Inferior parietal cortex (tissue), 1 donor: ENCODE measurements at regions not wholly inside any gene's neighbourhood (a gene's known extent, or its start where the extent isn't known, plus 50 kb on each side); places are given as distances from the start of the nearest gene placed in this dataset.

ENCODE experiments used
- DNase-seq: peaks from one replicate; pipeline ENCODE4 v3.0.0-alpha.2; 2016; ENCODE audit errors: extremely low spot score

DNA sequence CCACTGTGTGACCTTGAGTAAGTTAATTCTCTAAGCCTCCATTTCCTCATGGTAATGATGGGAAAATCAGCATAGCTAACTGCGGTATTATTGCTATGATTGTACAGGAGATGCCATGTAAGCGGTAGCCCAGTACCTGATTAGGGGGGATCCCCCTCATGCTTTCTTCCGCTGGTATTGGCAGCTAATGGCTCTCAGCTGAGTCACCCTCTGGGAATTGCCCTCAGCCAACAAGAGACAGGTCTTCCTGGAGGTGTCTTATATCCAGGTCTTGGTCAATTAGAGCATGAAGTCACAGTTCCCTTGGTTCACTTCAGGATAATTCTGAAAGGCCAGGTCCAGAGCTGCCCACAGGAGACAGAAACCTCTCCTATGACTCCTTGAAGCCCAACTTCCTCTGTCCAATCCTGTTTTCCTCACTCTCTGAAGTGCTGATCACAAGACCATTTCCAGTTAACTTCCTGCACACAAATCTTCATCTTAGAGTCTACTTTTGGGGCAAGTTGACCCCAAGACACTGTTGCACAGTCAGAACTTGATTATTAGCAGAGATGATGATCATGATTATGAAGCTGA is 724.7 kb upstream of the ZNF385D start:
- no peak for DNase-seq

DNA sequence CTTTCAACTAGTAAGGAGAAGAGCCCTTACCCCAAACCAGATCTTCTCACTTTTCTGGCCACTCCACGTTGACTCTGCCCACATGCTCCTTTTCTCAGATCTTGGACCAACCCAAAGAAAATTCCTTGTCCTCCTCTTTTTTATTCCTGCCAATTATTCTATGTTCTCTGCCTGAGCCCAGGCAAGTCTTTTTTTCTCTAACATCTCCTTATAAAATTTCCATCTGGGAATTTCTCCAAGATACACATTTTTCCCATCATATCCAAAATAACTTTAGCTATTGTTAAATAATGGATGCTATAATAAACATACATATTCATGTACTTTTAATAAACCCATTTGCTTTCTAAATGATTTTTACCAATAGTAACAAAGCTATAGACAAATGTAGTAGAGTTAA is 726.0 kb upstream of the ZNF385D start:
- no peak for DNase-seq

DNA sequence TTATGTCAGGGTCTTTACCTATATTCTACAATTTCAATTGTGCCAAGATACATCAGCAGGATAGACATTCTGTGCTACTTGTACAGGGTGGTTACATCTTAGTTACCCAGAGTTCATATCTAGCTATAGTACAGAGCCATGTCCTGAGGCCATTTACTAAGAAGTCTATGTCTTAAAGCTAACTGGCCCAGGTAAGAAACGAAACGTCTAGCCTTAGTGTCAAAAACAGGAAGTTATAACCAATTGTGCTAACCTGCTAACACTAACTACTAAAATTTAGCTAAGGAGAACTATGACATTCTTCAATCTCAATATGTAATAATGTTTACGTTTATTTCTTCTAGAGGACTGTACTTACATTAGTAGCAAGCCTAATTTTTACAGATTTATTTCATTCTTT is 717.2 kb upstream of the UBE2E2 start:
- no peak for DNase-seq

DNA sequence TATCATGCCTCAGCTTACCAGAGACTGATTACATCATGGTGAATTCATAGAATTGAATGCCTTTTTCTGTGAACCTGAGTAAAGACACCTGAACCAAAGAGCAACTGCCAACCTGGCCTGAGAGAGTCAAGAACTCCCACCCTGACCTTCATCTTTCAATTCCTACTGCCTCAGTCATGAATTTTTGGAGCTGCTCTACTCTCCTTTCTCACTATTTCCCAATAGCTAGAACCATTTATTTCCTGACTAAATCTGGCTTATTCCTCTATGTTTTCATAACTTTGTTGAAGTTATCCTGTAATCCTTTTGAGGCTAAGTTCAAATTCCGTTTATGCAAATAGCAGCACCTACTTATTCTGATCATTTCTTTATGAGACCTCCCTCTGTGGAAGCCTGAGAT is 712.4 kb upstream of the UBE2E2 start:
- DNase-seq = no peak

DNA sequence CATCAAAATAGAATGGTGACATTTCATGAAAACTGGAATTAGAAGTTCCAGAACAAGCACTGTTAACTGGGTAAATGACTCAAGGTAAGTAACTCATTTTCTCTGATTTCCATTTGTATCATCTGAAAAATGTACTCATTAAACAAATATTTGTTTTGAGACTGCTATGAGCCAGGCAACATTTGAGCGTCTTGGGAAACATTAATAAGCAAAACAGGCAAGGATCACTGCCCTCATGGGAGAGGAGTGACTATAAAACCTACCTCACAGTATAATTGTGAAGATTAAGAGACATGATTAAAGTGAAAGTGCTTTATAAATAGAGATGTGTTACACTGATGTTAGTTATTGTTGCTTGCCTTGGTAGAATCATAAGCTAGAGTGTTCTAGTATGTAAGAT is 711.8 kb upstream of the UBE2E2 start:
- DNase-seq = no peak

DNA sequence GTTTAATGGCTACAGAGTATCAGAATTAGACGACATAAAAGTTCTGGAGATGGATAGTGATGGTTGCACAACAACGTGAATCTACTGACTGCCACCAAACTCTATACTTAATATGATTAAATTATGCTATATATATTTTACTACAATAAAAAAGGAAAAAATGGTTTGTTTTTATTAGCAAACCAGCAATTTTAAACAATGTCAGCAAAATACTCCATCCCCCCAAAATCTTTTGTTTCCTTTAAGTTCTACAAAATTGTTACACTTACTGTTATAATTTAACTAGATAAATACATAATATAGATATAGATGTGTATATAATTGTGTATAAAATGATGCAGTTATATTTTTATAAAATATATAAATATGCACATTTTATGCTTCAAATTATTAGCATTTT is 710.8 kb upstream of the UBE2E2 start:
- no peak for DNase-seq

DNA sequence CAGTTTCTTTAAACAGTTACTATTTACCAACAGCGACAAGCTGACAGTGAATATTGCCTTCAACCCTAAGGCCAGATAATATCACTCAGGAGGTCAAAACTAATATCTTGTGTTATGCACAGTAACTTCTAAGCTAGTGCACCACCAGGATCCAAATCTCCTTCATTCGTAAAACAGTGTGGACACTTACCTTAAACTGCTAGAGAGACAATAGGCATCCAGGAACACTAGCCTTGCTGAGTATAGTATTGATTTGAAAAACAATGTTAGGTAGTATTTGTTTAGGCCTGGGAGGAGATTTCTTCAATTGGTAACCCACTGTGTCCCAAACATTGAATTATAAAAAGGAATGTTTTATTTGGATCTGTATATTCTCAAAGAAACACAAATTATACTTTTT is 707.9 kb upstream of the UBE2E2 start:
- DNase-seq = no peak

DNA sequence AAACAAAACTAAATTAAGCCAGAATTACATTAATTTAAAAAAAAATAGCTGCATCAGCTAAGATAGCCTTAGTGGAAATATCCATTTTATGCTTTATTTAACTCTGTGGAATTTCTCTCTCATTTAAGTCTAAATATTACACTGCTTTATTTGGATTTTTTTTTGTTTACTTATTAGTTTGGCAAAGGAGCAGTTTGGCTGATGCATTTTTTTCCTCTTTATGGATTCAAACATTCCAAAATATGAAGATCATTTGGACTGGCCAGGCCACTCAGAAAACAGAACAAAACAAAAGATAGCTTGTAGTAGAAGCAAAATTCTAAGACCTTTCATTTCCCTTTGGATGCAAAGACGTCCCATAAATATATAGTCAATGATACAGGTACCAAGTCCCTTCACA is 707.3 kb upstream of the UBE2E2 start:
- no peak for DNase-seq

DNA sequence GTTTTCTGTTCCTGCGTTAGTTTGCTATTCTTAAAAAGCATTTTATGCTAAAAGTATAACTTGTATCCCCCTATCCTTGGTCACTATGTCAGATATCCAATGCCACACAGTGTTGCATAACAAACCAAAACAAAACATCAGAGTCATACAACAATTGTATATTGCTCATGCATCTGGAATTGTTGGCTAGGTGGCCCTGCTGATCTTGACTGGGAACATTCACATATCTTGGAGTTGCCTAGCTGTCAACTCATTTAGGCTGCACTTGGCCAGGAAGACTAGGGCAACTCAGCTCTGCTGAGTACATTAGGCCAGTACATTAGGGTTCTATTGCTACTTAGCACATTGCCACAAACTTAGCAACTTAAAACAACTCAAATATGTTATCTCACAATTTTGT is 706.5 kb upstream of the UBE2E2 start:
- no peak for DNase-seq

DNA sequence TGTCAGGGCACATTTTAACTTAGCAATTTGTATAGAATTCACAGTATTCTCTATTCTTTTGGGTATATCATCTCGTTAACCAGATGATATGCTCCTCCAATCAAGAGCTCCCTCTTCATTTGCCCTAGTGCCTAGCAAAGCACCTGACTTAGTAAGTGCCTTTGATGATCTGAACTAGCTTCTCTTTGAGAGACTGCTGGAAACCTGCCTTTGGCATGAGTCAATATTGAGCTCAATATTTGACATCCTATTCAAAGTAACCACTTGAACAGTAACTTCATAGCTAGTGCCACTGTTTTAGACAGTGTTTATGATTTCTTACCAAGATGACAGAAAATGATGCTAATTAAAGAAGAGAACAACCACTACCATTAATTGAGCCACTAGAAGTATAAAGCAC is 696.3 kb upstream of the UBE2E2 start:
- DNase-seq = no peak

DNA sequence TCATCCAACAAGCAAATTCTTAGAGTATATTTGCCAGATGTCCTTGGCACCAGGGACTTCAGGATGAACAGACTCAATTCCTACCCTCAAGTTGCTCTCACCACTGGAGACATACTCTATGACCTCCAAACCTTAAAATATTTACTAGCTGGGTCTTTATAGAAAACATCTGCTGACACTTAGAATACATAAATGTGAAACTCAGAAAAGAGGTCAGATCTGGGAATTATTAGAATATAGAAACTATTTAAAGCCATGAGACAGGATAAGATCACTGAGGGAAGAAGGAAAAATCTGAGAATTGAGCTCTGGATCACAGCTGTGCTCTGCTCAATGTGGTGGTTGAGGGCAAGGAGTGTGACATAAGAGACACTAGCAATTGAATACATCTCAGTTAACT is 695.4 kb upstream of the UBE2E2 start:
- no peak for DNase-seq

DNA sequence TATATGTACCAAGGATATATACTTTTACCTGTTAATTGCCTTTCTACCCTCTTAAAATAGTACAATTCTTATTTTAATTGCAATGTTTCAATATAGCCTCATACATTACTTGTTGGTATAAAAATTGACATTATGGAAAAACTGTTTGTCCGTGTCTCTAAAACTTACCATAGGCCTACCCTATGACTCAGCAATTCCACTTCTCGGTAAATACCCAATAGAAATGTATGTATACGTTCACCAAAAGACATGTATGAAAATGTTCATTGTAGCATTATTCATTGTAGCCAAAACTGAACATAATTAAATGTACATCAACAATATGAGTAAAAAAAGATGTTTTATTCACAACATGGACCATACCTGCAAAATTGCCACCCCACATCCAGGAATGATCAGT is 679.2 kb upstream of the UBE2E2 start:
- DNase-seq = no peak

DNA sequence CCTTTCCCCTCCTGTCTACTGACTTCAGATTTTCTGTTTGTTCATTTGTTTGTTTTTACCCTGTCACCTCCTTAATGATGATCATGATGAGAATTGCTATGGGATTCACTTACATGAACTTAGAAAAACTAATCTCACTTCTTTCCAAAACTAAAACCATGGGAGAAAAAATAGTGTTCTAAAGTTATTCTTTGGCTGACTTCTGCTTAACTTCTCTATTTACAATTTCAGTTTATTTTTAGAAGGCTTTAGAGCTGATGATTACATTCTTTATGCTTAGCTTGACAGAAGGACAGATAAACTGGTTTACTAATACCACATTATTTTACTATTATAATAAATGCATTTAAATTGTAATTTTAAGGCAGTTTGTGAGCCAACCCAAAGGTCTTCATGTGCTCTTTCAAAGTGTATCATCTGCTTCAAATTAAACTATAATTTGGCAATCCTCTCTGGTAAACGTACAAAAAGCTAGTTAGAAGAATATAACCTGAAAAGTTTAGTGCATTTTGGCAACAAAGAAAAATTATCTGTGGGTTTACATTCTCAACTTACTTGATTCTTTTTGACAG is 676.8 kb upstream of the UBE2E2 start:
- no peak for DNase-seq

DNA sequence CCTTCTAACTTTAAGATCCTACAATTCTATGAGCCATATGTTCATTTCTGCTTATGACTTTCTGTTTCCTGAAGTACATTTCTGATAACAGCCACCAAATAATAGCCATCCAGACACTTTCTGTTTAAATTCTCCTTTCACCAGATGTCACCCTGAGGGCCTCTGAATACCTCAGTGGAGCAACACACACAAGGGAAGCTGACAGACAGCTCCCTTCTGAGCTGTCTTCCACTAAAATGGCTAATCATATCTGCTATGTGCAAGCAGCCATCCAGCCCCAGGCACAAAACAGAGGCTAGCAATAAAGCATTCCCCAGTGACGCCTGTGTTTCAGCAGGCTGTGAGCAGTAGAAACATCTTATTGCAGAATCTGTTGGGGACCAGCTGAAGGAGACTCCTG is 666.6 kb upstream of the UBE2E2 start:
- DNase-seq = no peak

DNA sequence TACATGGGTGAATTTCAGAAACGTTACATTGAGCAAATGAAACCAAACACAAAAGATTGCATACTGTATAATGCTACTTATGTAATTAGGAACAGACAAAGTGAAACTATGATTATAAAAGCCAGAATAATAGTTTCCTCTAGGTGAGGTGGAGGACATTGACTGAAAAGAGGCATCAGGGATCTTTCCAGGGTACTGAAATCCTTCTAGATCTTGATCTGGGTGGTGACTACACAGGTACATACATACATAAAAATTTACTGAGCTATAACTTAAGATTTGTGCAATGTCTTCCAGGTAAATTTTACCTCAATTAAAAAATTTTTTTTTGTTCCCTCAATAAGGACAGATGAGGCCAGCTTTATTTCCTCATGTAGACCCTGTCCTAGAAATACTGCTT is 665.6 kb upstream of the UBE2E2 start:
- DNase-seq = no peak

DNA sequence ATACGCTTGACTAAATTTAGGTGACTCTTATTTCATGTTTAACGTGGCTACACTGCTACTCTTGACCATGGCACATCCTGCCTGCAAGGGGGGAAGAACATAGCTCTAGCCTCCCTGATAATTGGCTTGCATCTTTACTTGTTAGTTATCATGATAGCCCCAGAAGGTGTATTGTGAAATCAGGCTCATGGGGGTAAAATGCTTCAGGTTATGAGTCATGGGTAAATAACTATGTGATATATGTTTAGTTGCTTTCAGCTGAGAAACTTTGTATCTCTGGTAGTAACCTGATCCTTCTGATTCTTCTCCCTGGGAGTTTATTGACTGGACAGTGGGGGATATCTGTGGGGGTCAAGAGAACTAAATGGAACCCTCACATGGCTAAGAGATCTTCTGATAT is 660.8 kb upstream of the UBE2E2 start:
- no peak for DNase-seq

DNA sequence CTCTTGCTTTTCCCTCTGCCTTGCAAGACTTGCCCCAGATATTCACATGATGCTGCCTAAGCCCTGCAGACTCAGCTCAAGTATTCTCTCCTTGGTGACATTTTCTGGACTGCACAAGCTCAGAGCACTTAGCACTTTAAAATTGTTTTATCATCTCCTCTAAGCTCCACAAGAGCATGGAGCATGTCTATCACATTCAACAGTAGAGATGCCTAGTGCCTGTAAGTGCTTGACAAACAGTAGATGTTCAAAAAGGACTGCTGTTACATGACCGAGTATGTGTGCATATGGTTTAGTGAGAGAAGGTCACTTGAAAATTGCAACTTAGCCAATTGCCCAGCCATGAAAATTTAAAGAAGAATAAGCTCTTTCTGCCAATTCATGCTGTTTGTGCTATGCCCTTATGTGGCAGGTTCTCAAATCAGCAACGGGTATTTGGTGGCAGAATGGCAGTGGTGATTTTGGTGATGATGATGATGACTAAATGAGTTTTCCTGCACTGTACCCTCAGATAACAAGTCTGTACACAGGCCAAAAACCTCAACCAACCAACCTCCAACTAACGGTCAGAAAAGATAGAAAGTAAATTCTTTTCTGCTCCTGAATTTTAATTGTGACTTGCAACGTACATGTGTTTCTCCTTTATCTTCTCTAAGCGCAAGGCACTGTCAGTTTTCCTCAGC is 647.2 kb upstream of the UBE2E2 start:
- DNase-seq = no peak

DNA sequence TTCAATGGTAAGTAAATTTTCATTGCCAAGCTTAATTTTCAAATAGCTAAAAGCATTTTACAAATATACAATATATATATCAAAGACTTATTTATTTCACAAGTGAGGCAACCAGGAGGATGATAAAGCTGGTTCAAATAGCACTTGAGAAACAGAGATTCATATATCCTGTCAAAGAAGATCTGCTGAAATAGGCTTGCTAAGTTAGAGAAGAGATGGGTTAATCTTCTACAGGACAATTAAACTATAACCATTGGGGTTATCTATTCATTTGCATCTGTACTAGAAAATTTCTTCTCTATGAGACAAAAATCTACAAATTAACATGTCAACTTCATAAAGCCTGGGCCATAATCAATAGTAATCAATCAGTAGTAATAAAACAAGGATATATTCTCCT is 637.7 kb upstream of the UBE2E2 start:
- DNase-seq = no peak

DNA sequence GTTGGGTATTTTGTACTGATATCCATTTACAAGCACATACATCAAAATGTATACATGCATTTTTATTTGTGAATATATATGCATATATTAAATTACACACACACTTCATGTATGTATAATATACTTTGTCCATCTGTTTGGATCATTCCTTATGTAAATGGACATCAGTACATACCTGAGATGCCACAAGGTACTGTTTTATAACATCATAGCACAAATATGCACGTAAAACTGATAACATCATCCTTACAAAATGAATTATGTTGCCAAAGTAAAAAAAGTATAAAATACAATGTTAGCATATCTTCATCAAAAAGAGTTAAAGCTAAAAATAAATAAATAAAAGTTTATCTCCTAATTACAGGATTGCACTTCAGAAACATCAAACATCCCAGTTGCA is 634.8 kb upstream of the UBE2E2 start:
- DNase-seq = no peak

DNA sequence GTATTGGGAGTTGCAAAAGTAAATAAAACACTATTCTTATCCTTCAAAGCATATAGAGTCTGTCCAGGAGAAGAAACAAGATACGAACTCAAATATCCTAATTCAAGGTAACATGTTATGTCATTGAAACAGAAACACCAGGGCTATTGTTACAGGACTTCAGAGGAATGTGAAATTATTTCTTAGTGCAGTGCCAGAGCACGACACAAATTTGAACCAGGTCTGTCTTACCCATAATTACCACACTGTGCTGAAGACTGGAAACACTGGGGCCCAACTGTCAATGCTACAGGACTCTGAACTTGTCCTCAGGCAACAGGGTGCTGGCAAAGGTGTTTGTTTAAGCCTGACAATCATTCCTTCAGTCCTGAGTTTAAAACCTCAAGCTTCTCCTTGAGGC is 633.6 kb upstream of the UBE2E2 start:
- no peak for DNase-seq

DNA sequence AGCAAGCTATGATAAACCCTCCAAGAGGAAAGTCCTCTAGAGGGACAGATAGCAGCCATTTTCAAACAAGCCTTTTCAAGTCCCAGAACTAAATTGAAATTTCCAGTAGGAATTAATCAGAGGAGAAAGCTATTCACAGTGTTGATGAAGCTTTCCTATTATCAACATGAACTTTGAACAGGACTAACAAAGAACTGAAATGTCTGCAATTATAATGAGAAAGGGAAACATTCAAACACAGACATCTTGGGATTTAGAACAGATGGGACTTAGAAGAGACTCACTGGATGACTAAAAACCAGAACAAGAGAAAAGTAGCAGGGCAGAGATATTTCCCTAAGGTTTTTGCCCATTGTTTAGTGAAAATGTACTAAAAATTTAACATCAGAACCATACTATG is 622.1 kb upstream of the UBE2E2 start:
- no peak for DNase-seq

DNA sequence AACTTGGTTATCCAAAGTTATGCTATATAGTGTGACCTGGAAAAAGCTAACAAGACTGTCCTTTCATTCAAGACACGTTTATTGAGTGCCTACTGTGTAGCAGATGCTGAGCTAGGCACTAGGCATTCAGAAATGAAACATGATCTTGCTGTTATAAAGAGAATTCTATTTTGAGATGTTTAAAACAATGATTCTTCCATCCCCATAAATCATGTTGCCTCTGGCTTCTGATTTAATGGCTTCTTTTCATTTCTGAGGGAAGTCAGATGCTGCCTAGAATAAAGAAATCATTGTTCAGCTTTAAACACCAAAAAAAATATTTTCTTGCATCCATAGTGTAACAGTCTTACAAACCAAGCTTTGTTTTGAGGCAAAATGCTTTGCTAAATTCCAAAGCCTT is 620.9 kb upstream of the UBE2E2 start:
- DNase-seq = peak; percentile 14

DNA sequence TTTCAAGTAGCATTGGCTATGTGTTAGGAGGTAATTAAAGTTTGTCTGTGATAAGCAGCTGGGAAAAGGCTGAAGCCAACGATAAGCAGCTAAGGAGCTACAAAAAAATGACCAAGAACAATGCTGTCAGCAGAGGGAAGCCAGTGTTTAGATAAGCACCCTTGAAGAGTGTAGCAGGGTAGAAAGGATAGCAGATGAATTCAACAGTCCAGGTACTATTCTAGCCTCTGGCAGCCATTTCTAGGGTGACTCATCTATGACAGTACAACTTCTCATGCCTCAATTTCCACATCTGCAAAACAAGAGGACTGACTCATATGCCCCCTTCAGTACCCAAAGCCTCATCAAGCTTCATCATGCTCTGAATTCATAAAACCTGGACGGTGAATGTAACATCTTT is 617.6 kb upstream of the UBE2E2 start:
- no peak for DNase-seq

DNA sequence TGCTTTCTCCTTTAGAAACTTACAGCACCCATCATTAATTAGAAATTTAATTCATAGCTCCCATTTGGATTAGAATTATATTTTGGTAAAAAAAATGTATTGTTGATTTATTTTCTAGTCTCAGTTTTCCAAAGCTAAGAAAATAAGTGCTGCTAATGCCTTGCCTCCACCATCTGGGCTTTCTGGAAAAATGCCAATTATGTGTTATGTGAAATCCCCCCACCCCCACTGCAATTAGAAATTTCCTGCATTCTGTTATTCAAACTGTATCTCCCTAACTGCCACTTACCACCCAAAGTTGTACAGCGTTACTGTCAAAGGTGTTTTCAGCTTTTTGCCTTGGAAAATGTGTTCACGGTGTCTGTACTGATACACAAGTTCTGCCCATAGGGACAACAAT is 617.2 kb upstream of the UBE2E2 start:
- no peak for DNase-seq
